ENCODE measurements at regions not wholly inside any gene's neighbourhood (a gene's known extent, or its start where the extent isn't known, plus 50 kb on each side); places are given as distances from the start of the nearest gene placed in this dataset.

DNA sequence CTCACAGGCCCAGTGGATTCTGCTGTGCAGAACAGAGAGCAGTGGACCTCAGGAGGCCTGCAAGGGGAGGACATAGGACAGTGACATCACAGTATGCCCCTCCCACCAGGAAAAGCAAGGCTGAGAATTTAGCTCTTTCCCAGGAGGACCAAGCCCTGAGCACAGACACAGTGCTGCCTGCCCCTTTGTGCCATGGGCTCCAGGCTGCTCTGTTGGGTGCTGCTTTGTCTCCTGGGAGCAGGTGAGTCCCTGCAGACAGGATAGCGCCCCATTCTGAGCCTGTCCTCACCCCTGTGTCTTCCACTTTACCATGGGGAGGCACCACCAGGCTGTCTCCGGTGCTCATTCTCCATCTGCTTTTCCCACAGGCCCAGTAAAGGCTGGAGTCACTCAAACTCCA, 63.0 kb upstream of the PRSS58 start:
- TF ChIP-seq, protein P1, sequence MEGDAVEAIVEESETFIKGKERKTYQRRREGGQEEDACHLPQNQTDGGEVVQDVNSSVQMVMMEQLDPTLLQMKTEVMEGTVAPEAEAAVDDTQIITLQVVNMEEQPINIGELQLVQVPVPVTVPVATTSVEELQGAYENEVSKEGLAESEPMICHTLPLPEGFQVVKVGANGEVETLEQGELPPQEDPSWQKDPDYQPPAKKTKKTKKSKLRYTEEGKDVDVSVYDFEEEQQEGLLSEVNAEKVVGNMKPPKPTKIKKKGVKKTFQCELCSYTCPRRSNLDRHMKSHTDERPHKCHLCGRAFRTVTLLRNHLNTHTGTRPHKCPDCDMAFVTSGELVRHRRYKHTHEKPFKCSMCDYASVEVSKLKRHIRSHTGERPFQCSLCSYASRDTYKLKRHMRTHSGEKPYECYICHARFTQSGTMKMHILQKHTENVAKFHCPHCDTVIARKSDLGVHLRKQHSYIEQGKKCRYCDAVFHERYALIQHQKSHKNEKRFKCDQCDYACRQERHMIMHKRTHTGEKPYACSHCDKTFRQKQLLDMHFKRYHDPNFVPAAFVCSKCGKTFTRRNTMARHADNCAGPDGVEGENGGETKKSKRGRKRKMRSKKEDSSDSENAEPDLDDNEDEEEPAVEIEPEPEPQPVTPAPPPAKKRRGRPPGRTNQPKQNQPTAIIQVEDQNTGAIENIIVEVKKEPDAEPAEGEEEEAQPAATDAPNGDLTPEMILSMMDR (CRISPR knock-in tag; IDR thresholded peaks at IDR 0.05) = no peak
- no peak for TF ChIP-seq ZNF24 (IDR thresholded peaks at IDR 0.05)
- no peak for TF ChIP-seq HDAC6 (IDR thresholded peaks at IDR 0.05; ENCODE audit: low read depth, low read length)
- TF ChIP-seq XRCC5 (optimal IDR thresholded peaks at IDR 0.05; ENCODE audit: low read length) = no peak
- TF ChIP-seq, protein P2, sequence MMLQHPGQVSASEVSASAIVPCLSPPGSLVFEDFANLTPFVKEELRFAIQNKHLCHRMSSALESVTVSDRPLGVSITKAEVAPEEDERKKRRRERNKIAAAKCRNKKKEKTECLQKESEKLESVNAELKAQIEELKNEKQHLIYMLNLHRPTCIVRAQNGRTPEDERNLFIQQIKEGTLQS (CRISPR knock-in tag; IDR thresholded peaks at IDR 0.05) = no peak
- no peak for TF ChIP-seq MEIS2 (CRISPR knock-in tag; IDR thresholded peaks at IDR 0.05)
- no peak for TF ChIP-seq ZNF776 (CRISPR knock-in tag; IDR thresholded peaks at IDR 0.05)
- TF ChIP-seq, protein P3, sequence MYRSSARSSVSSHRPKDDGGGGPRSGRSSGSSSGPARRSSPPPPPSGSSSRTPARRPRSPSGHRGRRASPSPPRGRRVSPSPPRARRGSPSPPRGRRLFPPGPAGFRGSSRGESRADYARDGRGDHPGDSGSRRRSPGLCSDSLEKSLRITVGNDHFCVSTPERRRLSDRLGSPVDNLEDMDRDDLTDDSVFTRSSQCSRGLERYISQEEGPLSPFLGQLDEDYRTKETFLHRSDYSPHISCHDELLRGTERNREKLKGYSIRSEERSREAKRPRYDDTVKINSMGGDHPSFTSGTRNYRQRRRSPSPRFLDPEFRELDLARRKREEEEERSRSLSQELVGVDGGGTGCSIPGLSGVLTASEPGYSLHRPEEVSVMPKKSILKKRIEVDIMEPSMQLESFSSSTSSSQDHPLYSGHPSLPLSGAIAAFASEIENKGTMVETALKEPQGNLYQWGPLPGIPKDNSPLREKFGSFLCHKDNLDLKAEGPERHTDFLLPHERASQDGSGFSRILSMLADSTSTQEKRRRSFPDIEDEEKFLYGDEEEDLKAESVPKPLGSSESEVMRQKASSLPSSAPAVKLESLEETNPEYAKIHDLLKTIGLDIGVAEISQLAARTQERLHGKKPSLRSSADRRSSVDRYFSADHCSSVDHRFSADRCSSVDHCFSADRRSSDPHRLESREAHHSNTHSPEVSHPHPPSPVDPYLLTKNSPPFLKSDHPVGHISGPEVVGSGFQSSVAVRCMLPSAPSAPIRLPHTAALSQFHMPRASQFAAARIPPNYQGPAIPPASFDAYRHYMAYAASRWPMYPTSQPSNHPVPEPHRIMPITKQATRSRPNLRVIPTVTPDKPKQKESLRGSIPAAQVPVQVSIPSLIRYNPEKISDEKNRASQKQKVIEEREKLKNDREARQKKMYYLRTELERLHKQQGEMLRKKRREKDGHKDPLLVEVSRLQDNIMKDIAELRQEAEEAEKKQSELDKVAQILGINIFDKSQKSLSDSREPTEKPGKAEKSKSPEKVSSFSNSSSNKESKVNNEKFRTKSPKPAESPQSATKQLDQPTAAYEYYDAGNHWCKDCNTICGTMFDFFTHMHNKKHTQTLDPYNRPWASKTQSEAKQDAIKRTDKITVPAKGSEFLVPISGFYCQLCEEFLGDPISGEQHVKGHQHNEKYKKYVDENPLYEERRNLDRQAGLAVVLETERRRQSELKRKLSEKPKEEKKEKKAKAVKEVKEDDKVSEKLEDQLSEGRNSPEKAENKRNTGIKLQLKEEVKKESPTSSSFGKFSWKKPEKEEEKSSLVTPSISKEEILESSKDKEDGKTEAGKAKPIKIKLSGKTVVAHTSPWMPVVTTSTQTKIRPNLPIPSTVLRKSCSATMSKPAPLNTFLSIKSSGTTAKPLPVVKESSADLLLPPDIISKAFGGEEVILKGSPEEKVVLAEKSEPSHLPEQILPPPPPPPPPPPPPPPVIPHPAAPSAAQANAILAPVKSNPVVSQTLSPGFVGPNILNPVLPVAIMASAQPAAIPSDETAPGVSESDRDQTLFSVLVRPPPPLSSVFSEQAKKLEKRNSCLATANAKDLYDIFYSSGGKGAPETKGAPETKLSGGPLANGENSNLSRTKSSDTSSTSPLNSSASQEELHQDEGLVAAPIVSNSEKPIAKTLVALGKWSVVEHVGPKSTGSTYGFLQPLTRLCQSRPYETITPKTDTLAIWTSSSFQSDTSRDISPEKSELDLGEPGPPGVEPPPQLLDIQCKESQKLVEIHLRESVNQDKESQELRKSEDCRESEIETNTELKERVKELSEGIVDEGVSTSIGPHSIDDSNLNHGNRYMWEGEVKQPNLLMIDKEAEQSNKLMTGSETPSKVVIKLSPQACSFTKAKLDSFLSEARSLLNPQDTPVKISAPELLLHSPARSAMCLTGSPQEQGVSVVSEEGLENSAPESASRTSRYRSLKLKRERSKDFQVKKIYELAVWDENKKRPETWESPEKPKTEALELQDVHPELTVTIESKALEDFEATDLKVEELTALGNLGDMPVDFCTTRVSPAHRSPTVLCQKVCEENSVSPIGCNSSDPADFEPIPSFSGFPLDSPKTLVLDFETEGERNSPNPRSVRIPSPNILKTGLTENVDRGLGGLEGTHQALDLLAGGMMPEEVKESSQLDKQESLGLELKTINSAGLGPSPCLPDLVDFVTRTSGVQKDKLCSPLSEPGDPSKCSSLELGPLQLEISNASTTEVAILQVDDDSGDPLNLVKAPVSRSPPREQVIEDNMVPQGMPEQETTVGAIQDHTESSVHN (CRISPR knock-in tag; IDR thresholded peaks at IDR 0.05) = no peak
- TF ChIP-seq ZFAT (CRISPR knock-in tag; conservative IDR thresholded peaks at IDR 0.05) = no peak
- no peak for TF ChIP-seq NFE2L1 (CRISPR knock-in tag; IDR thresholded peaks at IDR 0.05; ENCODE audit: borderline replicate concordance)
- no peak for TF ChIP-seq ZFP36L1 (CRISPR knock-in tag; IDR thresholded peaks at IDR 0.05)
- no peak for TF ChIP-seq SOX6 (IDR thresholded peaks at IDR 0.05)
- no peak for TF ChIP-seq SOX6 (CRISPR knock-in tag; IDR thresholded peaks at IDR 0.05)
- TF ChIP-seq FOXA3 (CRISPR knock-in tag; IDR thresholded peaks at IDR 0.05) = no peak
- TF ChIP-seq CBX2 (IDR thresholded peaks at IDR 0.05; ENCODE audit: low read depth, low read length) = no peak
- TF ChIP-seq CBX2 (CRISPR knock-in tag; IDR thresholded peaks at IDR 0.05; ENCODE audit: low read depth) = no peak
